H9 (cell line): ENCODE measurements at regions not wholly inside any gene's neighbourhood (a gene's known extent, or its start where the extent isn't known, plus 50 kb on each side); places are given as distances from the start of the nearest gene placed in this dataset.

ENCODE experiments used
- DNase-seq: peaks from one replicate; pipeline ENCODE4 v3.0.0-alpha.2; 2017
- H2AFZ ChIP-seq: one replicate; pipeline ENCODE4 v1.6.1; 2013; ENCODE audit warnings: mild to moderate bottlenecking, low read length, control low read depth, moderate library complexity
- H2AK5ac ChIP-seq: 2 replicates; pipeline ENCODE4 v1.6.1; 2013; ENCODE audit warnings: low read length, control low read depth, mixed read lengths; ENCODE audit not compliant: insufficient read length
- H2BK120ac ChIP-seq: one replicate; pipeline ENCODE4 v1.6.1; 2013; ENCODE audit warnings: low read depth, mild to moderate bottlenecking, low read length, control low read depth, inconsistent platforms; ENCODE audit not compliant: poor library complexity, severe bottlenecking
- H2BK12ac ChIP-seq: 2 replicates; pipeline ENCODE4 v1.6.1; 2013; ENCODE audit warnings: low read length, control low read depth, mixed read lengths, low read depth; ENCODE audit not compliant: insufficient read length
- H2BK15ac ChIP-seq: 2 replicates; pipeline ENCODE4 v1.6.1; 2013; ENCODE audit warnings: low read depth, low read length, control low read depth
- H2BK20ac ChIP-seq: one replicate; pipeline ENCODE4 v1.6.1; 2013; ENCODE audit warnings: low read depth, mild to moderate bottlenecking, low read length, control low read depth, inconsistent platforms; ENCODE audit not compliant: poor library complexity, severe bottlenecking
- H2BK5ac ChIP-seq: 2 replicates; pipeline ENCODE4 v1.6.1; 2013; ENCODE audit warnings: low read length, control low read depth, mixed read lengths; ENCODE audit not compliant: insufficient read length
- H3K14ac ChIP-seq: 2 replicates; pipeline ENCODE4 v1.6.1; 2013; ENCODE audit warnings: low read length, control low read depth; ENCODE audit not compliant: insufficient read depth
- H3K18ac ChIP-seq: 2 replicates; pipeline ENCODE4 v1.6.1; 2013; ENCODE audit warnings: low read depth, mild to moderate bottlenecking, mixed read lengths, low read length, control low read depth; ENCODE audit not compliant: insufficient read length
- H3K23ac ChIP-seq: 2 replicates; pipeline ENCODE4 v1.6.1; 2013; ENCODE audit warnings: low read length, control low read depth, mixed read lengths, low read depth; ENCODE audit not compliant: insufficient read length
- H3K23me2 ChIP-seq: 2 replicates; pipeline ENCODE4 v1.6.1; 2013; ENCODE audit warnings: low read depth, mild to moderate bottlenecking, mixed read lengths, low read length, control low read depth; ENCODE audit not compliant: insufficient read length, poor library complexity, severe bottlenecking
- H3K27ac ChIP-seq: 2 replicates; pipeline ENCODE4 v1.5.1; 2013; ENCODE audit warnings: low read length, control low read depth, mixed read lengths, low read depth; ENCODE audit not compliant: insufficient read length
- H3K27me3 ChIP-seq: 2 replicates; pipeline ENCODE4 v1.6.1; 2013; ENCODE audit warnings: low read length, control low read depth, inconsistent platforms; ENCODE audit not compliant: insufficient read depth
- H3K4ac ChIP-seq: 2 replicates; pipeline ENCODE4 v1.6.1; 2013; ENCODE audit warnings: low read depth, mild to moderate bottlenecking, control low read depth, inconsistent platforms, low read length, moderate library complexity
- H3K4me1 ChIP-seq: 2 replicates; pipeline ENCODE4 v1.6.1; 2013; ENCODE audit warnings: low read length, control low read depth, inconsistent platforms; ENCODE audit not compliant: insufficient read depth
- H3K4me2 ChIP-seq: 2 replicates; pipeline ENCODE4 v1.6.1; 2013; ENCODE audit warnings: low read length, control low read depth, mixed read lengths; ENCODE audit not compliant: insufficient read length, insufficient read depth
- H3K56ac ChIP-seq: 2 replicates; pipeline ENCODE4 v1.6.1; 2013; ENCODE audit warnings: low read depth, mild to moderate bottlenecking, mixed read lengths, low read length, control low read depth; ENCODE audit not compliant: insufficient read length
- H3K79me1 ChIP-seq: 2 replicates; pipeline ENCODE4 v1.6.1; 2013; ENCODE audit warnings: low read depth, mild to moderate bottlenecking, moderate library complexity, low read length, control low read depth, inconsistent platforms; ENCODE audit not compliant: insufficient read depth, poor library complexity, severe bottlenecking
- H3K79me2 ChIP-seq: 2 replicates; pipeline ENCODE4 v1.6.1; 2013; ENCODE audit warnings: low read length, control low read depth, inconsistent platforms; ENCODE audit not compliant: insufficient read depth
- H3K9ac ChIP-seq: 2 replicates; pipeline ENCODE4 v1.6.1; 2013; ENCODE audit warnings: low read length, control low read depth, mixed read lengths; ENCODE audit not compliant: insufficient read length; ENCODE audit errors: extremely low read depth
- H3K9me3 ChIP-seq: one replicate; pipeline ENCODE4 v1.6.1; 2013; ENCODE audit warnings: low read depth, low read length, inconsistent platforms; ENCODE audit not compliant: control insufficient read depth
- H3T11ph ChIP-seq: one replicate; pipeline ENCODE4 v1.6.1; 2013; ENCODE audit warnings: mild to moderate bottlenecking, low read length, control low read depth, inconsistent platforms
- H4K20me1 ChIP-seq: one replicate; pipeline ENCODE4 v1.6.1; 2013; ENCODE audit not compliant: control insufficient read depth, insufficient read length, insufficient read depth
- H4K5ac ChIP-seq: 2 replicates; pipeline ENCODE4 v1.6.1; 2013; ENCODE audit warnings: low read depth, mild to moderate bottlenecking, mixed read lengths, low read length, control low read depth; ENCODE audit not compliant: insufficient read length
- H4K8ac ChIP-seq: replicated peaks from 2 replicates; pipeline ENCODE4 v1.6.1; 2013; ENCODE audit warnings: low read length, control low read depth, mixed read lengths, low read depth; ENCODE audit not compliant: insufficient read length
- H4K91ac ChIP-seq: 2 replicates; pipeline ENCODE4 v1.6.1; 2013; ENCODE audit warnings: low read depth, mild to moderate bottlenecking, moderate library complexity, mixed read lengths, low read length, control low read depth; ENCODE audit not compliant: insufficient read length
- H3K27ac Mint-ChIP-seq, 3 experiments: 2 replicates in 2 of 3; 3 replicates in 1 of 3; pipeline ENCODE4 v1.8.0; 2020 to 2021; ENCODE audit warnings: mixed read lengths in 3 of 3, mild to moderate bottlenecking in 1 of 3, moderate library complexity in 1 of 3
- H3K27me3 Mint-ChIP-seq: 2 replicates; pipeline ENCODE4 v1.8.0; 2021; ENCODE audit warnings: low read depth, mild to moderate bottlenecking, moderate library complexity, mixed read lengths
- H3K36me3 Mint-ChIP-seq, 3 experiments: 2 replicates in 2 of 3; 3 replicates in 1 of 3; pipeline ENCODE4 v1.8.0; 2020 to 2021; ENCODE audit warnings: low read depth in 3 of 3, mixed read lengths in 3 of 3; ENCODE audit not compliant: insufficient read depth in 1 of 3
- H3K4me1 Mint-ChIP-seq, 2 experiments: 2 replicates each; pipeline ENCODE4 v1.8.0; 2020; ENCODE audit warnings: mixed read lengths in 2 of 2
- H3K4me3 Mint-ChIP-seq, 2 experiments: 2 replicates in 1 of 2; 3 replicates in 1 of 2; pipeline ENCODE4 v1.8.0; 2020 to 2021; ENCODE audit warnings: mild to moderate bottlenecking in 2 of 2, mixed read lengths in 2 of 2, moderate library complexity in 1 of 2
- H3K9me3 Mint-ChIP-seq, 2 experiments: 2 replicates in 1 of 2; 3 replicates in 1 of 2; pipeline ENCODE4 v1.8.0; 2020; ENCODE audit warnings: mild to moderate bottlenecking in 2 of 2, mixed read lengths in 2 of 2, moderate library complexity in 1 of 2
- CTCF ChIP-seq: fragments of 200-600 bp; sonication (generic); conservative IDR thresholded peaks from 3 replicates; pipeline ENCODE4 v1.8.0; 2021; ENCODE audit warnings: antibody characterized with exemption, mild to moderate bottlenecking
- WGBS: extraction: QIAGEN DNeasy Blood & Tissue Kit; methylation state at CpG from one replicate; pipeline ENCODE4 v1.1.7; 2013; ENCODE audit warnings: missing lambda C conversion rate, low lambda C conversion rate, mixed read lengths; ENCODE audit not compliant: insufficient read length; ENCODE audit errors: extremely low coverage; 5-methylcytosine and 5-hydroxymethylcytosine counted together

- Histone ChIP-seq H2AFZ (no peak overlapping the region), H3K23me2 (no peaks in the 10 kb centered on the region), H4K5ac (no peak overlapping the region), H2BK20ac (no peak overlapping the region), H2BK12ac (no peak overlapping the region), H3T11ph (no peak overlapping the region), H3K9me3 (no peaks in the 10 kb centered on the region), H3K79me2 (no peaks in the 10 kb centered on the region), H3K14ac (no peak overlapping the region), H3K27me3 (no peaks in the 10 kb centered on the region), H3K4ac (no peak overlapping the region), H2AK5ac (no peak overlapping the region), H2BK15ac (no peak overlapping the region), H3K23ac (no peak overlapping the region), H3K18ac (no peak overlapping the region), H3K4me2 (no peak overlapping the region), H3K27ac (no peak overlapping the region), H2BK120ac (no peak overlapping the region), H3K9ac (no peak overlapping the region), H3K79me1 (no peaks in the 10 kb centered on the region), H4K8ac (no peak overlapping the region), H2BK5ac (no peak overlapping the region), H3K56ac (no peak overlapping the region), H4K91ac (no peak overlapping the region), H3K4me1 (no peaks in the 10 kb centered on the region; the same call in 1 of the 2 replicates), H4K20me1 (no peaks in the 10 kb centered on the region)
- Mint-ChIP-seq H3K4me3 (no peak overlapping the region), H3K27me3 (no peaks in the 10 kb centered on the region), H3K27ac (no peak overlapping the region), H3K36me3 (no peaks in the 10 kb centered on the region), H3K9me3 (no peaks in the 10 kb centered on the region), H3K4me1 (peaks cover 3 to 8% of the 10 kb centered on the region in 2 experiments; a peak in 2 of 4 replicates)
- WGBS: no CpG with 5 or more reads among the region's 3 CpGs
- no peak for TF ChIP-seq CTCF
- DNase-seq: no peak
Measured at GRCh38 chr16:76059186-76059585, 218.0 kb upstream of the CNTNAP4 start.
